ENCODE measurements at regions not wholly inside any gene's neighbourhood (a gene's known extent, or its start where the extent isn't known, plus 50 kb on each side); places are given as distances from the start of the nearest gene placed in this dataset.

GRCh38 chr3:147809206-147809605, 400.0 kb downstream of the ZIC1 start:
- Histone ChIP-seq H3K9me2 (ENCODE audit: insufficient read depth) (no peaks in the 10 kb centered on the region), H3K4me3 (no peak overlapping the region), H3K79me2 (replicated peaks; ENCODE audit: insufficient read depth) (no peaks in the 10 kb centered on the region), H3K36me3 (ENCODE audit: insufficient read depth) (no peaks in the 10 kb centered on the region), H3K4me2 (no peak overlapping the region), H3K27ac (ENCODE audit: low read depth) (no peak overlapping the region), H3K27me3 (ENCODE audit: insufficient read depth) (no peaks in the 10 kb centered on the region), H3K4me1 (ENCODE audit: insufficient read depth) (no peaks in the 10 kb centered on the region), H3F3A (replicated peaks; ENCODE audit: low read depth) (no peaks in the 10 kb centered on the region), H4K20me1 (replicated peaks; ENCODE audit: insufficient read depth) (no peaks in the 10 kb centered on the region), H2AFZ (no peak overlapping the region)
- Mint-ChIP-seq H3K27ac (no peak overlapping the region), H3K4me3 (no peak overlapping the region), H3K4me1 (peaks cover 4% of the 10 kb centered on the region; the same call in 1 of the 3 replicates), H3K27me3 (ENCODE audit: insufficient read depth, low read depth, poor library complexity) (no peaks in the 10 kb centered on the region), H3K9me3 (no peaks in the 10 kb centered on the region), H3K36me3 (ENCODE audit: low read depth) (no peaks in the 10 kb centered on the region)
- ATAC-seq: no peak
- no peak for DNase-seq (ENCODE audit: low spot score)
- TF ChIP-seq ZNF331 (CRISPR knock-in tag; IDR thresholded peaks at IDR 0.05; ENCODE audit: low read depth): no peak
- no peak for TF ChIP-seq ZNF114 (CRISPR knock-in tag; IDR thresholded peaks at IDR 0.05)
- no peak for TF ChIP-seq EZH2 (IDR thresholded peaks at IDR 0.05; ENCODE audit: low read depth, unreplicated experiment)
- TF ChIP-seq ZNF462 (CRISPR knock-in tag; IDR thresholded peaks at IDR 0.05): no peak
- TF ChIP-seq STAT1 (IDR thresholded peaks at IDR 0.05; ENCODE audit: unreplicated experiment): no peak
- TF ChIP-seq CTCF (conservative IDR thresholded peaks at IDR 0.05; ENCODE audit: low read depth in 2 of 2): no peak
- no peak for TF ChIP-seq EZH2phosphoT487 (IDR thresholded peaks at IDR 0.05; ENCODE audit: unreplicated experiment)
- TF ChIP-seq ETS1 (IDR thresholded peaks at IDR 0.05): no peak

Data from GM23338 (cell line).